ENCODE measurements at regions not wholly inside any gene's neighbourhood (a gene's known extent, or its start where the extent isn't known, plus 50 kb on each side); places are given as distances from the start of the nearest gene placed in this dataset.
A peak's percentile ranks its signal among the peaks of the same experiment; 100 is the strongest.

DNA sequence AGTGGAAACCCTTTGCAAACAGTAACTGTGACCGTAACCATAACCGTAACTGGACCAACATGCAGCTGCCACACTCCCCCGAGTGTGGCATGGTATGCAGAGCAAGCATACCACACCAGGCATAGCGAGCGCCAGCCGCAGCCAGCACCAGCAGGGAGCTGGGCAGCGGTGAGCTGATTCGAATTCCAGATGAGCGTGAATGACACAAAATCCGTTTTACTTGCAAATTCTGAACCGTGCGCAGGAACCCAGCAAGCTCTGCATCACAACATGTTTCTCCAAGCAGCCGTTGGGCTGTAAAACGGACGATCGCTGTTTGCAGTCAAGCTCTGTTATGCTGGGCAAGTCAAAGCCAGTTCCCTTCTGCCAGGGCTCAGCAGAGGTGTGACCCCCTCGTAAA lies 111.1 kb downstream of the OAT start (continued):
- TF ChIP-seq, protein P1, sequence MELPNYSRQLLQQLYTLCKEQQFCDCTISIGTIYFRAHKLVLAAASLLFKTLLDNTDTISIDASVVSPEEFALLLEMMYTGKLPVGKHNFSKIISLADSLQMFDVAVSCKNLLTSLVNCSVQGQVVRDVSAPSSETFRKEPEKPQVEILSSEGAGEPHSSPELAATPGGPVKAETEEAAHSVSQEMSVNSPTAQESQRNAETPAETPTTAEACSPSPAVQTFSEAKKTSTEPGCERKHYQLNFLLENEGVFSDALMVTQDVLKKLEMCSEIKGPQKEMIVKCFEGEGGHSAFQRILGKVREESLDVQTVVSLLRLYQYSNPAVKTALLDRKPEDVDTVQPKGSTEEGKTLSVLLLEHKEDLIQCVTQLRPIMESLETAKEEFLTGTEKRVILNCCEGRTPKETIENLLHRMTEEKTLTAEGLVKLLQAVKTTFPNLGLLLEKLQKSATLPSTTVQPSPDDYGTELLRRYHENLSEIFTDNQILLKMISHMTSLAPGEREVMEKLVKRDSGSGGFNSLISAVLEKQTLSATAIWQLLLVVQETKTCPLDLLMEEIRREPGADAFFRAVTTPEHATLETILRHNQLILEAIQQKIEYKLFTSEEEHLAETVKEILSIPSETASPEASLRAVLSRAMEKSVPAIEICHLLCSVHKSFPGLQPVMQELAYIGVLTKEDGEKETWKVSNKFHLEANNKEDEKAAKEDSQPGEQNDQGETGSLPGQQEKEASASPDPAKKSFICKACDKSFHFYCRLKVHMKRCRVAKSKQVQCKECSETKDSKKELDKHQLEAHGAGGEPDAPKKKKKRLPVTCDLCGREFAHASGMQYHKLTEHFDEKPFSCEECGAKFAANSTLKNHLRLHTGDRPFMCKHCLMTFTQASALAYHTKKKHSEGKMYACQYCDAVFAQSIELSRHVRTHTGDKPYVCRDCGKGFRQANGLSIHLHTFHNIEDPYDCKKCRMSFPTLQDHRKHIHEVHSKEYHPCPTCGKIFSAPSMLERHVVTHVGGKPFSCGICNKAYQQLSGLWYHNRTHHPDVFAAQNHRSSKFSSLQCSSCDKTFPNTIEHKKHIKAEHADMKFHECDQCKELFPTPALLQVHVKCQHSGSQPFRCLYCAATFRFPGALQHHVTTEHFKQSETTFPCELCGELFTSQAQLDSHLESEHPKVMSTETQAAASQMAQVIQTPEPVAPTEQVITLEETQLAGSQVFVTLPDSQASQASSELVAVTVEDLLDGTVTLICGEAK (IDR thresholded peaks at IDR 0.05; ENCODE audit: borderline replicate concordance) = no peak
- TF ChIP-seq JUND (IDR thresholded peaks at IDR 0.05; ENCODE audit: low read depth, low read length) (no peak), BRCA1 (IDR thresholded peaks at IDR 0.05; ENCODE audit: low read depth, low read length) (no peak), TCF3 (IDR thresholded peaks at IDR 0.05; ENCODE audit: borderline replicate concordance, insufficient read depth, low read depth, low read length) (no peak)
- TF ChIP-seq, protein P2, sequence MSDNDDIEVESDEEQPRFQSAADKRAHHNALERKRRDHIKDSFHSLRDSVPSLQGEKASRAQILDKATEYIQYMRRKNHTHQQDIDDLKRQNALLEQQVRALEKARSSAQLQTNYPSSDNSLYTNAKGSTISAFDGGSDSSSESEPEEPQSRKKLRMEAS (IDR thresholded peaks at IDR 0.05; ENCODE audit: low read depth, low read length) = no peak

DNA sequence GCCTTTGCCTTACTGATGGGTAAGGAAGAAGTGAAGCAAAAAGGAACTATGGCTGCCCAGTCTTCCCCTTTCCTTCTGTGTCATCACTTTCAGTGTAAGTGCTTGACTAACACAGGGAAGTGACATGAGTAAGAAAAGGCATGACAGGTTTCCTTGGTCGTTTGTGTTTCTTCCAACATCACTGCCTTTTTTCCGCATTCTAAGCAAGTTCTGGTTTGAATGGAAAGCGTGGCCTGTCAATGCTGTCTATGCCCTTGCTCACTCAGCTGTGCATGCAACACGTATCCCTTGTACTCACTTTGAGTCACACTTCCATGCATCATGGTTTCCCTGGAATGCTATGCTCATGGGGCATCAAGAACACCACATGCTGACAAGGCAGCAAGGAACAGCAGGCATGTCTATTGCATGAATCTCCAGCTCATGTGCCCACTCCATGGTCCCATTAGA lies 111.8 kb downstream of the OAT start:
- TF ChIP-seq NR2C2 (IDR thresholded peaks at IDR 0.05; ENCODE audit: borderline replicate concordance, control insufficient read depth, insufficient read length, low read depth) = no peak
- 0 out of 2 replicates have a peak, but pooled peaks have one; percentile 17 for TF ChIP-seq SPI1 (IDR thresholded peaks at IDR 0.05; ENCODE audit: borderline replicate concordance, insufficient read depth, low read depth, low read length)
- TF ChIP-seq E4F1 (IDR thresholded peaks at IDR 0.05; ENCODE audit: borderline replicate concordance, partially characterized antibody) = no peak
- no peak for TF ChIP-seq RBBP5 (conservative IDR thresholded peaks at IDR 0.05)
- TF ChIP-seq, protein P2 (IDR thresholded peaks at IDR 0.05; ENCODE audit: low read depth, low read length) = no peak
- TF ChIP-seq TARDBP (IDR thresholded peaks at IDR 0.05; ENCODE audit: borderline replicate concordance) = no peak
- TF ChIP-seq ETV6 (conservative IDR thresholded peaks at IDR 0.05 in 1 of 2, IDR thresholded peaks at IDR 0.05 in 1 of 2; ENCODE audit: borderline replicate concordance in 1 of 2, low read depth in 1 of 2) = peak in 1 of 2 experiments; percentile 67; a peak in 1 of 4 replicates
- no peak for TF ChIP-seq ASH2L (IDR thresholded peaks at IDR 0.05; ENCODE audit: borderline replicate concordance, low read depth)
- ATAC-seq (no peak), DNase-seq (ENCODE audit: low read depth, low spot score) (no peak), FAIRE-seq (no peak)
- Histone ChIP-seq H3K9me3 (replicated peaks; ENCODE audit: control insufficient read depth, insufficient read depth, low read length) (no peaks in the 10 kb centered on the region; the same call in 2 of the 3 replicates), H3K4me3 (no peak overlapping the region), H4K20me1 (ENCODE audit: control insufficient read depth, insufficient read depth) (no peaks in the 10 kb centered on the region), H3K4me2 (ENCODE audit: control insufficient read depth, insufficient read depth) (no peak overlapping the region), H2AFZ (ENCODE audit: control insufficient read depth, low read depth, low read length) (no peak overlapping the region), H3K27ac (ENCODE audit: control insufficient read depth, insufficient read depth) (no peak overlapping the region), H3K9ac (ENCODE audit: control insufficient read depth, insufficient read depth, low read length) (no peak overlapping the region), H3K36me3 (ENCODE audit: control insufficient read depth in 2 of 2, insufficient read depth in 2 of 2, low read length in 1 of 2) (no peaks in the 10 kb centered on the region), H3K79me2 (ENCODE audit: control insufficient read depth, insufficient read depth, low read length) (no peaks in the 10 kb centered on the region), H3K27me3 (replicated peaks in 1 of 2; ENCODE audit: control insufficient read depth in 2 of 2, insufficient read depth in 2 of 2, low read length in 1 of 2) (no peaks in the 10 kb centered on the region), H3K4me1 (ENCODE audit: control insufficient read depth, insufficient read depth, low read length) (no peaks in the 10 kb centered on the region)
- RAD21 ChIA-PET (ENCODE audit: unreplicated experiment) = no interaction called here
- CTCF ChIA-PET = no interaction called here
- intact Hi-C loops (cut with micrococcal nuclease; ENCODE audit: unreplicated experiment) (no loop called here), in situ Hi-C loops (cut with MboI) (no loop called here)
- no TSS peak for BruUV-seq (replicated peaks)
- 0% methylated on average over 4 of the region's 4 CpGs for WGBS (ENCODE audit: insufficient coverage, insufficient replicate concordance, low lambda C conversion rate, missing lambda C conversion rate)
- SMC1A ChIA-PET (ENCODE audit: uncharacterized antibody, unreplicated experiment) = interaction anchor here (1.2 kb wide), 1 partner anchor 9 kb away, joined by 3 read pairs; no protein-coding TSS in a partner anchor
- POLR2A ChIA-PET = no interaction called here

All from GM12878 (cell line).